Stimulated activated CD8-positive, alpha-beta memory T cell treated with anti-CD3 and anti-CD28 coated beads, Interleukin-12 subunit alpha, Interleukin-12 subunit beta, amount 100 ng/mL, for 4 hours (primary cell): ENCODE measurements at regions not wholly inside any gene's neighbourhood (a gene's known extent, or its start where the extent isn't known, plus 50 kb on each side); places are given as distances from the start of the nearest gene placed in this dataset.
"Not testable (repeated sequence)": the region's sequence is repeated elsewhere in the genome, so short reads cannot be mapped to it uniquely, and the experiment has no call there.

ENCODE experiments used
- DNase-seq: peaks from one replicate; pipeline ENCODE4 v3.0.0-alpha.2; 2020; ENCODE audit warnings: low read depth

DNA sequence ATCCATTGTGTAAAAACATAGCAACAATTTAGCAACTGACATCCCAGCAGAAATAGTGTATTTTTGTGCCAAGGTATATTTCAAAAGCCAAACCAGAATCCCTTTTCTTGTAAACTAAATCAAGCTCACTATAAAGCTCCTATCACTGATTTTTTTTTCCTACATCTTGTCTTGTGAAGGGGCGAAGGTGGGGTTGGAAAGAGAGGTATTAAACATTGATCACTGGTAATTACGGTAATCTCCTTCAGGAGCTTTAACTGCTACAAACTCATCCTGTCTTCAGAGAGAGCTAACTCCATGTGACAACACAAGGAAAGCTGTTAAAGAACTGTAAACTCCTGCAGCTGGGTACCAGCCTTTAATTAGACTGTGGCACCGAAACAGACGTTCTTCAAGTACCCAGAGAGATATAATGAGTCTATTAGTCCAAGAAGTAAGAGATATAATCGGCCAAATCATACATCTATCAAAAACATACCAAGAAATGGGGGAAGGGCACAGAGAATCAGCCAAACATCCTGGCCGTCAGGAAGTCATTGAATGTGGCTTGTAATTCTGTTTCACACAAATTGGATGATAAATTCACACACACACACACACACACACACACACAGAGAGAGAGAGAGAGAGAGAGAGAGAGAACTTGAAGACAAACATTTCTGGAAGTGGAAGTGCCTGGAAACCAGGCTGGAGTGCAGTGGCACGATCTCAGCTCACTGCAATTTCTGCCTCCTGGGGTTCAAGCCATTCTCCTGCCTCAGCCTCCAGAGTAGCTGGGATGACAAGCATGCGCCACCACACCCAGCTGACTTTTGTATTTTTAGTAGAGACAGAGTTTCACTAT is 111.9 kb upstream of the PPARGC1A start:
- no peak for DNase-seq

DNA sequence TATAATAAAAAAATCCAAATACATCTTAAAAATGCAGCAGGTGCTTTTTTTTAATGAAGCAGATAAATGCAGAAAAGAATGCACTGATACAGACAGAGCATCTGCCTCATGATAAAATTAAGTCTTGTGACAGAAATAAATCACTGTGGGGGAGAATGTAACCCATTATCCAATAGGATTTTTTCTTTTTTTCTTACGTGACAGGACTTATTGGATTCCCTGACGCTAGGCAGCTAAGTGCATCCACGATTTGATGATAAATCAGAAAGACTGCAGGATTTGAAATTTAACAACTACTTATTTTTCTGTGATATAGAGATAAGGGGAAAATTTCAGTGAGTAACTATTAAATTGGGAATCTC is 110.6 kb upstream of the PPARGC1A start:
- DNase-seq = no peak

DNA sequence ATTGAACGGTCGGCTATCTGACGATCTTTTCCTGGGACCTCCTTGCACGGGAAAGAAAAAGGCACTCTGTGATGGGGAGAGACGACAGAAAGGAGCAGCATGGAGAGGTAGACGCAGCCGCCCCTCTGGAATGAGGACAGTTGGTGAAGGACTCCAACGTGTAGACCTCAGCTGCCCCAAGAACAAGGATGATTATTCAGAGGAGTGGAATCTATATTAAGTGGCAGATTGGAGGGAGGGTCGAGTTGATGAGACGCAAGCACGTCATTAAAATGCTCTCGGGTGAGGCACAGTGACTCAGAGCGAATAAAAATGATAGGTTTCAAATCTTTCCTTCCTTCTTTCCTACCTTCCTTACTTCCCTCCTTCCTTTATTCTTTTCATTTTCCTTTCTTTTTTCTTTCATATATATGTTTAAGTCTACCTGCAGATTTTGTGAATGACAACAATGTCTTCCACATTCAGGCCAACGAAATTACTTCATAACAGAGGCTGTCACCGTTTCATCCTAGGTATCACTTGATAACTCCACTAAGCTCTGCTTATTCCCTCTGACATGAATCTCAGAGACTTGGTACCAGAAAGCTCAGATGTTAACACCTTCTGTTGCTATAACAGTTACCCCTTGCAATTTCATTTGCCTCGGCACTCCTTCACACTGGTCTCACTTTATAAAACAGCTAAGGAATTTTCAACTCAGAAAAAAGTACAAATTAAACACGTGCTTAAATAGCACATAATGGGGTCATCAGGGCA is 110.0 kb upstream of the PPARGC1A start:
- no peak for DNase-seq

DNA sequence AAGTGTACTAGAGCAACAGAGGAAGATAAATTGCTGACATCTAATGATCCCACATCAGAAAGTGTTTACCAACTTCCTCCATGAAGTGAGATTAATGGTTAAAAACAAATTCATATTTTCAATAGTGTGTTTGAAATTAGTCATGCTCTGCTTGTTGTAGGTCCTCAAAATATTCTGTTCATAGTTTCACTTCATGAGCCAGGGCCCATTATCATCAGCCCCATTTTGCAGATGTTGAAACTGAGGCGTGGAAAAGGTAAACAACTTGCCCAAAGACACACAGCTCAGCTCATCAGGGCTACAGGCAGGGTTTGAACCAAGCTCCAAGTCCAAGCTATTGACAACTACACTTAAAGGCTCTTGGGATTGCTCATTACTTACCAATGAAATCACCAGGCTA is 103.5 kb upstream of the PPARGC1A start:
- DNase-seq = no peak

DNA sequence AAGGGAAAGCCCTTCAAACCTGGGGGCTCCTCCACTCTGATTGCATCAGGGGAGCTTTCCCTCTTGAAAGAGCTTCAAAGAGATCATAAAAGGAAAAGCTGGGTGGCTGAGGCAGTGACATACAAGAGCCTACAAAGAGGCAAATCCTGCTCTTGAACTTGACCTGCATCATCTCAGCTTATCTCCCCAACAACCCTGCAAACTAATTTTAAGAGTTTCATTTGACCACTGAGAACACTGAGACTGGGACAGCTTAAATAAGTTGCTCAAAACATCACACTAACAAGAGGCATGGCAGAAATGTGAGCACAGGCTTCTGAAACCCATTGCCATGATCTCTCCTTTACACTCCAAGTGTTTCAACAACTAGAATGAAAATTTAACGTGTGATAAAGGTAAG is 101.6 kb upstream of the PPARGC1A start:
- no peak for DNase-seq

DNA sequence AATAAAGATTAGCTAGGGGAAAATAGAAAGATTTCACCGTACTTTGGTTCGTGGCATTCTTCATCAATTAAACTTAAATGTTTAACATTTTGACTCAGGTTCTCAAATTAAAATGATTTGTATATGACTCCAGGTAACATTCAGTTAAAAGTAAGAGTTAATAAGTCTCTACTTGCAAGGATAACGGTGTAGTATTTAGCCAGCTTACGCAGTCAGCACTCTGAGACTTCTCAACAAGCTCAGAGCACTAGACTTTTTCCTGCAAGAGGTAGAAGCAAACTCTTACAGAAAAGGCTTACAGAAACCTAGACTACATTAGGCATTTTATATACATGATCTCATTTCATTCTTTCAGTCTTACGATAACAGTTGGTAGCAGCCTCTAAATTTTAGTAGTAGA is 96.4 kb upstream of the PPARGC1A start:
- DNase-seq = no peak

DNA sequence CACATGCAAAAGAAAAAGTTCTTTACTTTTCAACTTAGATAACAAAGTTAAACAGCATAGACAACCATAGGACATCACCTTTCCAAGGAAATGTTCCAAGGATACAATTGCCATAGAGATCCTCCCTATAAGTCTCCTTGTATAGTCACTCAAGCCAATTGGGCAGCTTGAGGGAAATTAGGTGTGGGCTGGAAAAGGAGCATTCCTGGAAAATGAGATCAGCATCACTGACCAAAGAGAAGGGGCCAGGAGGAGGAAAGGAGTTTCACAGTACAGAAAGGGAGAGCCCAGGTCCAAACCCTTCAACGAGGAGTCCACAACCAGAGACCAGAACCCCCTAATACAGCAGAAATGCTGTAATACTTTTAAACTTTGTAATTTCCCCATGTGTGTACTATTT is 91.5 kb upstream of the PPARGC1A start:
- no peak for DNase-seq

DNA sequence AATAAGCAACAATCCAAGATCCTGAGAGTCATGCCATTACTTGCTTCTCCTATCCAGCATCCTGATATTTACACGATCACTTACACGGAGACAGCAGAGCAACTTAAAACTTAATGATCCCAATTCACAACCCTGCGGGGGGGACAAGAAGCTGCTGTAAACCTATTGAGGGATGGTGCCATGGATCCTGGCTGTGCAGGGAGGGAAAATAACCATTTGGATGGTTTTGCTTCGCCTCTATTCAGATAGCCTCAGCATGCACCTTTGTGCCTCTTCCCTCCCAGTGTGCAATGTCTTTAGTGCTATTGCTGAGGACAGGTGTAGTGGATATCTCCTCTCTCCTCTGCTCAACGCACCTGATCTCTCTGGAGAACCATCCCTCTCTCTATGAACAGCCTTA is 89.7 kb upstream of the PPARGC1A start:
- no peak for DNase-seq

DNA sequence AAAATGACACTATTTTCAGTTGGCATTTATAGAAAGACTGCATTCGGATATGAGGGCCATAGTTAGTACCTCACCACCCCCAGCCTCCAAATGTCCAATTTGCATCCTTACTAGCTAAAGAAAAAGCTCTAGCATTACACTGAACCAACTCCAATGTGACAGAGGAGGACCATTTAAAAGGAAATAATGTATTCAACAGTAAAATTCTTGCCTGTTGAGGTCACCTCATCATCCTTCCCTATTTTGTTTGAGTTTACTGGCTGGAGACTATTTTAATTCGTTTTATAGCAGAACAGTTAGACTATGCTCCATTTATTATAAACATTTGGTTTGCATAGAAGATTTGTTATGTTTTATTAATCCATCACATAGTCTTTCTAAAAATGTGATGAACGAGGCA is 88.2 kb upstream of the PPARGC1A start:
- DNase-seq = no peak

DNA sequence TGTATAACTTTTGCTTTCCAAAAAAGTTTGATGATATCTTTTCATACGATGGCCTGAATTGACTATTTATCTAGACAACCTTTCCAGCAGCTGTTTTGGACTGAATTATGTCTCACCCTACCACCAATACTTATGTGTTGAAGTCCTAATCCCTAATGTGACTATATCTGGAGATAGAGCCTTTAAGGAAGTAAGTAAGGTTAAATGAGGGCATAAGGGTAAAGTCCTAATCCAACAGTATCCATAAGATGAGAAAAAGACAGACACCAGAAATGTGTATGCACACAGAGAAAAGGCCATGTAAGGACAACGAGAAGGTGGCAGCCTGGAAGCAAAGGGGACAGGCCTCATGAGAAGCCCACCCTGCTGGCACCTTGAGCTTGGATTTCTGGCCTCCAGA is 86.6 kb upstream of the PPARGC1A start:
- no peak for DNase-seq

DNA sequence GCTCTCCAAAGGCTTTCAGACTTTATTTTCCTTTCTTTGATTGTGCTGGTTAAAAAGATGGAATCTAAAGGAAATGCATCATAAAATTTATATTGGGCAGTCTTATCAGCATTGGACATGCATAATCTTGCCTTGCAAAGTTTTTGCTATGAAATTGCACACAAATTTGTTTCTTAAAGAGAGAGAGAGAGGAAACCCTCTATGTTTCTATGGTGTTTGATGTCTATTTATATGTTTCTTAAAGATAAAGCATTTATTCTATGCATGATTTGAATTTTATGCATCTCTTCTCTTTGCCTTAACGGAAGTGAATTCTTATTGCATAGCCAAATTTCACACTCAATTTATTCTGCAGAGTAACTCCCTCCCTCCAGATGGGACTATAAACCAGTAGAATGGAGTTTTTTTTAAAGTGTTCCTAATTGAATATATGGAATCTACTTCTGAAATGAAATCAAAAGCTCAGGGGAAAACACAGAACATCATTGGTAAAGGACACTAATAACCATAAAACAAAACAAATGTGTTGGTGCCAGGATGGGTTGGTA is 83.5 kb upstream of the PPARGC1A start:
- no peak for DNase-seq

DNA sequence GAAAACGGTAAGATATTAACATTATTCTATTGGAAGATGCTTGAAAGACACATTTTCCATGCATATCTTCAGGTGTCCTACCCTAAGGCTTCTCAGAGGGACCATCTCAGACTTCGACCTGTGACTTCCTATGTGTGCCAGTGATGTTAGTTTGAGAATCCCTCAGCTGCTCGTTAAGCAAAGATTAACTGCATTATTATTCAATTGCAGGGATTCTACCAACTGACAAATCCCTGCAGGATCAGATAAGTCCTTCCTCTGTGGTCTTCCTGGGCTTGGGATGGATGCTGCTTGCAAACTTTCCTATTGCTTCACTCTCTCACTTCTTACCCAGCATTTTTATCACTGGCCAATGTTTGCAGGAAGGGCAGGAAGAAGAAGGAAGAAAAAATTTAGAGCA is 83.0 kb upstream of the PPARGC1A start:
- DNase-seq = no peak

DNA sequence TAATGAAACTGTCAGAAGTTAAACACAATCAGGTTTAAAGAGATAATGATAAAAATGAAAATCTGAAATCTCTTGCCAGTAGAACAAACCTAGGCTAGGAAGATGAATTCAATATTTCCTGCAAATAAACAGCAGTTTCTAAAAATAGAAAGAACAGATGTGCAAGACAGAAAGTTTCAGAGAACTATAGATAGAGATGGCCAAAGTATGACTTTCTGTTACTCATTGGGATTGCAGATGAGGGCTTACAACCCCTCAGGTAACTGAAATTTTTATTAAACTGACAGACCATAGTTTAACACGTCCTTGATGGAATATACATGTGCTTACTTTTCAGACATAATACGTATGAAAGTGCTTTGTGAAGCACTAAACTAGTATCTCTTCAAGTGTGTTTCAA is 82.3 kb upstream of the PPARGC1A start:
- DNase-seq = no peak

DNA sequence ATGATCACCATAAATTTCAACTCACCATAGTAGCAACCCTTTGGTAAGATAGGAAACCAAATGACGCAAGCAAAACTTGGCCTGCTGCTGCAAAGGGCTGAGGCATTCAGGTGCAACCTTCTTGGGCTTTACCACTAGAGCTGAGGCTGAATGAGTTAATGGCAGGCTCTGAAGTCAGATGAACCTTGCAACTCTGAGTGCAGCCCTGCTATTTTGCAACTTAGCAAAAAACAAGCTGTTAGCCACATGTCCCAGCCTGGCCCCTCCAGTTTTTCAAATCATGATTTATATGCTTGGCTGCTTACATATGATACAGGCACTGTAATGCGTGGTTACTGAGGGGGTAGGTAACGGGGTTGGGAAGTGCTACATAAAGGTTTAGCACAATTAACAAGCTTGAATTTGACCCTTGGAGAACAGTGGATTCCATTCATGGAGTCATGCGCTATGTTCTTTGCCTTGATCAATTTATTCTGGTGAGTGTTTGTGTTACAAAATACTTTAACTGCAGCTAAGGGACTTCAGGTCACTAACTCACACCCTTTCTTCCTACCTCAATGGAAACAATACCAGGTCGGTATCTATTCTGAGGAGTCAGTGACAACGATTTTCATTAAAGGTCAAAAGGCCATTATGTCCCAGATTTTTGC is 80.5 kb upstream of the PPARGC1A start:
- no peak for DNase-seq

DNA sequence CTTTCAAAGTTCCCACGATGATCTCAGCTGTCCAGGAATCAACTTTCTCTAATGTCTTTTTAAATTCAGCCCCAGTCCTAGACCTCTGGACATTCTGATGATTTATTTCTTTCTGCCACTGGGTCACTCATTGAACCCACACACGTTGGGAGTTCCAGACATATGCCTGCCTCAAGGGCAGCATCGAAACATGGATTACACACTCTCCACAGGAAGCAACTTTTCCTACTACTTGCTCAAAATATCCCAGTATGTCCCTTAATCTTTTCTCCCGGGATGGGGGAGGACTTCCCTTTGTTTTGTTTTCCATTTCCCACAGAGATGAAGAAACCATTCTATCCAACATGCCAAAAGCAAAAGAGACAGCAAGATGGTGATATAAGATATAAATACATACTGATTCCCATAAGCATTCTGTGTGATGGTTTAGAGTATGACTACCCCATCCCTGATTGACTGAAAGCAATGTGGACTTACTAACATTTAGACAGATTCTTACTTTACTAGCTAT is 79.8 kb upstream of the PPARGC1A start:
- no peak for DNase-seq

DNA sequence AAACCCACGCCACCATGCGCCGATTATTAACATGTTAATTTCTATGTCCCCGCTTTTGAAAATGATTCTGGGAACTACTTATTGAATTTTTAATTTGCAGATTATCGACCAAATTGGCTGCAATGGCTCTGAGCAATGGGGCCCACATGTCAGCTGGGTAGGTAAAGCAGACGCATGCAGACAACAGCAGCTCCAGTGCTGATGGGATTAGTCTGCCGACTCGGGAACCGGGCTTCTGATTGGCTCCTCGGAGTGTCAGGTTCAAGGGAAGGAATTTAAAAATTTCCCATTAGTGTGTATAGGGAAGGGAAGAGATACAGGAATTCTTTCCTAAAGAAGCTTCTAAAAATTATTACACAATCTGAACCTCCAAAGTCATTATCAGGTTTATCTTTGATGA is 77.4 kb upstream of the PPARGC1A start:
- no peak for DNase-seq

DNA sequence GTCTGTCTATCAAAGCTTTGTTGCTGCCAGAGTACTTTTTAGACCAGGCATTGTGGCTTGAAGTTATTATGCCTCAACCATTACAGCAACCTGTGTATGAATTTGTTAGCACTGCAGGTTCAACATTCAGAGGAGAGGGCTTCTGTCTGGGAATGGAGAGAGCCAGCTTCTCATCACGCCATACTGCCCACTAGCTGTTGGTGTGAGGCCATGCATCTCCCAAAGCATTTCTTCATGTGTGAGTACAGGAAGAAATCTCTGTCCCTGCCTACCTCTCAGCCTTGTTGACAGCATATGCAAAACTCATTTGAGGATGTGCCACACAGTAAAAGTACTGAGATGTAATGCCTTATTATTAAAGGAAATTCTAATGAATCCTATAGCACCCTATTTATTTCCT is 76.9 kb upstream of the PPARGC1A start:
- no peak for DNase-seq

DNA sequence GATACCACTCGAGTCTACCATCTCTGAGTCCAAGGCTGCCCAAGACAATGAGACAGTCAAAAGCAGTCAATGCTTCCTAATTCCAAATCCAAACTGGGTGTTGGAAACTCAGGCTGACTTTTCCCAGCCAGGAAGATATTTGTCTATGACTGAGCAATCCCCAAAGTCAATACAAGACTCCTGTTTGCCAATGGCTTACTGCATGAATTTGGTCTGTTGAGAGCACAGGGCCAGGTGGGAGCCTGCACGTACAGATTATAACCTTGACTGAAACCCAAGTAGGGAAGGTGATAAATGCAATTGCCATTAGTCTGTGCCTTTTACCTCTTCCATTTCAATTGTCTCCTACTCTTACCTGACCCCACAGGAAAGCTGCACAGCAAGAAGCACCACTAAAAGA is 72.6 kb upstream of the PPARGC1A start:
- DNase-seq = no peak

DNA sequence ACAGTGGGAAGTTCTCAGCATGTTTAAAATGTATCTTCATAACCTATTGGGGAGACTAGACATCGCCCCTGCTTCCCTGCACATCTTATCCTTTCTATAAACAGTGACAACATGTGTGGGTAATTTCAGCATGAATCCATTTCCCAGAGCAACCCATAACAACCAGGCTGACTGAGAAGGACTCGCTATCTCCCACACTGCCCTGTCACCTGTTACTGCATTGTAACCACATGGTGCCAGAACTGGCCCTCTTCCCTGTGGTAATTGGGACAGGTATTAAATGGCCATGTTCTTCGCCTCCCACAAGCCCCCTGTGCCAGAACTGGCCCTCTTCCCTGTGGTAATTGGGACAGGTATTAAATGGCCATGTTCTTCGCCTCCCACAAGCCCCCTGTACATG is 71.5 kb upstream of the PPARGC1A start:
- DNase-seq = not testable (repeated sequence)

DNA sequence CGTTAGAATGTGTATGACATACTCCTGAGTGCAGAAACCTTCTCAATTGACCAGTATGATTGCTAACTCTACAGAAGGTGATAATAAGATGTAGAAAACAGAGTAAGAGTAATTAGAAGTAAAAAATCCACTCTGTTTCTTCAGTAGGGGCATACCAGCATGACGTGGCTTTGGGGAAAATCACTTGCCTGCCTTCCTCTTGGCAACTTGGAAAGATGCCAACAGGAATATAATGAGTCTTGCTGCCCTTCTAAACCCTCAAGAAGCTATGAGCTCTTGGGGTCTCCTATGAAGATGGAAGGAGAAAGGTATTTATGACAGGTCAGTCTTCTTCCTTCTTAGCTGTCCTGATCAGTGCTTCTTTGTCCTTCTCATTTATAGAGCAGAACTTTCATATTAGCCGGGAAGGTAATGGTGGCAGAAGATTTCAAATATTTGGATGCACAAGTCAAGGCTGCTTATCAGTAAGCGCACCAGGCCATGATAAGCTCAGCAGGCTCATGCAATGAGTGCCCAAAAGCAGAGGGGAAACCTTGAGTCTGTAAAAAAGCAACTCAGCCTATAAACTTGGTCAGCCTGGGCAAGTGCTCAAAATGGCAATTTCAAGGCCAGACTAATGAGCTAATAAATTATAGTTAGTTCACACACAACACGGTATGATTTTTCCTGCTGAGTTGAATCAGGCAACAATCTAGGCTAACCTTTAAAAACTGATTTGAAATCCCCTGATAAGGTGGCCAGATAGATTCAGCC is 69.7 kb upstream of the PPARGC1A start:
- no peak for DNase-seq

DNA sequence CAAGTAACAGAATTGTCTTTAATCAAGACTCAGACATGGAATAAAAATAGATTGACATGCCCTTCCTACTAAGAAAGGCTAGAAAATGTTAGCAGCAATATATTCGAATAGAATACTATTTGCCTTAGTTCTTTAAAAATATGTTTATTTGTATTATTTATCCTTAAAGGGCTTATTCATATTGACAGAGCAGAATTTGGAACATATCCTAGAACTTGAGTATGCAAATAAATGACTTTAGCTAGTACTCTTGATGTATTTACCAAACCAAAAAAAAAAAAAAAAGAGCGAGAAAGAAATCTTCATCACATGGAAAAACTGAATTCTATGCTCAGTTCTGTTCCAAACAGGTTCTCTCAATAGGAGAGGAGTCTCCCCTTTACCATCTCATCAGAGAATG is 68.9 kb upstream of the PPARGC1A start:
- no peak for DNase-seq

DNA sequence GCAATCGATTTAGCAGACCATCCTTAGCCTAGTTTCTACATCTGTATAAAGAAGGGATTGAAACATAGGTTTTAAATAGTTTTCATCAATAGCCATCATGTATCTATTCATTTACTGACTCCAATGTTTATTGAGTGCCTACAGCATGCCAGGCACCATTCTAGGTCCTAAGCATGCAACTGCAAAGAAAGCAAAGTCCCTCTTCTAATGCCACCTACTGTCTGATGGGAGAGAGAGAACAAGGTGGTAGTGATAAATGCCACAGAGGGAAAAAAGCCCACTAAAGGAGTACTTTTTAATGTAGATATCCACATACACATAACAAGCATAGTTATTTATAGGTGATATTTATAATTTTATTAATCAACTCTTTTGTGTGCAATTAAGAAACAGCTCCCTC is 67.6 kb upstream of the PPARGC1A start:
- DNase-seq = no peak
